ENCODE measurements at regions not wholly inside any gene's neighbourhood (a gene's known extent, or its start where the extent isn't known, plus 50 kb on each side); places are given as distances from the start of the nearest gene placed in this dataset.
A peak's percentile ranks its signal among the peaks of the same experiment; 100 is the strongest.
"Not testable (repeated sequence)": the region's sequence is repeated elsewhere in the genome, so short reads cannot be mapped to it uniquely, and the experiment has no call there.

DNA sequence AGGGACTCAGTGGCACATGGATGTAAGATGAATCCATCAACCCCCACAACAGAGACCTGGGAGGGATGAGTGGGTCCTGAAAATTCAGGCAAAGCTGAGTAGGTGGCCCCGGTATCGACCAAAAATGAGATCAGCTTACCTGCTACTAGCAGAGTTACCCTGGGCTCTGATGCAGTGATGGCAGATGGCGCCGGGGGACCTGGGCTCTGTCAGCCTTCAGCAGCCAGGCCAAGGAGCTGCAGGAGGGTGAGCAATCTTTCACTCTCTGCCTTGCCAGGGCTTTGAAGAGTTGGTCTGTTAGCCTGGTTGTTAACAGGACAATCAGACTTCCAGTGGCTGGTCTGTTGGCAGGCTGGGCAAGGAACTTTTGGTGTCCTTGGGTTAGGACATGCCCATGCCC lies 1054.8 kb downstream of the SI start:
- H3K4me3 ChIP-seq, result no peak overlapping the region
- WGBS, 2 donors, result 82 to 93% methylated on average over 3 to 4 of the region's 4 CpGs
- H3K27me3 ChIP-seq, result no peaks in the 10 kb centered on the region

DNA sequence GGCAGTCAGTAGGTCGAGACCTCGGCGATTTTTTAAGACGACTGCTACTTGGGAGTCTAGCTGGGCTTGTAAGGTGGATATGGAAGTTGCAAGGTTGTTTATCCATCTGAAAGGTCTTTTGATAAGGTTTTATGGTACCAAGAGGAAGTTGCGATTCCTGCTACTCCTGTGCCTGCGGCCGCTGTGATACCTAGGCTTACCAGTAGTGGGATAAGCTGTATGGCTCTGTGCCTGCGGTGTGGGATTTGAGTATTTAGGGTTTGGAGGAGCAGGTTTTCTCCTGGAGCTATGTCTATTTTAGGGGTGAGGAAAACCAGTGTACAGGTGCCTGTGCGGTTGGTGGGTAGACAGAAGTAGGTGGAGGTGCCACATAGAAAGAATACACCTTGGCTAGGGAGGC lies 1059.8 kb downstream of the SI start:
- H3K4me1 ChIP-seq, result no peaks in the 10 kb centered on the region
- H3K36me3 ChIP-seq, result no peaks in the 10 kb centered on the region
- DNase-seq (no peak), ATAC-seq (ENCODE audit: low FRiP score in 2 of 2) (no peak)
- H3K9me3 ChIP-seq, result no peaks in the 10 kb centered on the region
- no peak overlapping the region for H3K4me3 ChIP-seq
- WGBS, 2 donors, result 90% methylated on average over 9 of the region's 9 CpGs
- TF ChIP-seq EP300 (IDR thresholded peaks at IDR 0.05) (no peak), POLR2A (IDR thresholded peaks at IDR 0.05) (no peak), POLR2AphosphoS5 (IDR thresholded peaks at IDR 0.05) (no peak)
- TF ChIP-seq, protein P1, sequence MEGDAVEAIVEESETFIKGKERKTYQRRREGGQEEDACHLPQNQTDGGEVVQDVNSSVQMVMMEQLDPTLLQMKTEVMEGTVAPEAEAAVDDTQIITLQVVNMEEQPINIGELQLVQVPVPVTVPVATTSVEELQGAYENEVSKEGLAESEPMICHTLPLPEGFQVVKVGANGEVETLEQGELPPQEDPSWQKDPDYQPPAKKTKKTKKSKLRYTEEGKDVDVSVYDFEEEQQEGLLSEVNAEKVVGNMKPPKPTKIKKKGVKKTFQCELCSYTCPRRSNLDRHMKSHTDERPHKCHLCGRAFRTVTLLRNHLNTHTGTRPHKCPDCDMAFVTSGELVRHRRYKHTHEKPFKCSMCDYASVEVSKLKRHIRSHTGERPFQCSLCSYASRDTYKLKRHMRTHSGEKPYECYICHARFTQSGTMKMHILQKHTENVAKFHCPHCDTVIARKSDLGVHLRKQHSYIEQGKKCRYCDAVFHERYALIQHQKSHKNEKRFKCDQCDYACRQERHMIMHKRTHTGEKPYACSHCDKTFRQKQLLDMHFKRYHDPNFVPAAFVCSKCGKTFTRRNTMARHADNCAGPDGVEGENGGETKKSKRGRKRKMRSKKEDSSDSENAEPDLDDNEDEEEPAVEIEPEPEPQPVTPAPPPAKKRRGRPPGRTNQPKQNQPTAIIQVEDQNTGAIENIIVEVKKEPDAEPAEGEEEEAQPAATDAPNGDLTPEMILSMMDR (IDR thresholded peaks at IDR 0.05), result no peak
- H3K27ac ChIP-seq, result no peak overlapping the region
- H3K27me3 ChIP-seq, result no peaks in the 10 kb centered on the region

More for the DNA sequence above, 1054.8 kb downstream of the SI start:
- no peaks in the 10 kb centered on the region for H3K36me3 ChIP-seq
- no peak for TF ChIP-seq POLR2A (IDR thresholded peaks at IDR 0.05)
- TF ChIP-seq, protein P1 (IDR thresholded peaks at IDR 0.05), result no peak
- TF ChIP-seq EP300 (IDR thresholded peaks at IDR 0.05), result no peak
- TF ChIP-seq POLR2AphosphoS5 (IDR thresholded peaks at IDR 0.05), result no peak
- no peak overlapping the region for H3K27ac ChIP-seq
- no peaks in the 10 kb centered on the region for H3K4me1 ChIP-seq
- no peak for ATAC-seq (ENCODE audit: low FRiP score in 2 of 2)
- DNase-seq, result no peak
- H3K9me3 ChIP-seq, result no peaks in the 10 kb centered on the region

DNA sequence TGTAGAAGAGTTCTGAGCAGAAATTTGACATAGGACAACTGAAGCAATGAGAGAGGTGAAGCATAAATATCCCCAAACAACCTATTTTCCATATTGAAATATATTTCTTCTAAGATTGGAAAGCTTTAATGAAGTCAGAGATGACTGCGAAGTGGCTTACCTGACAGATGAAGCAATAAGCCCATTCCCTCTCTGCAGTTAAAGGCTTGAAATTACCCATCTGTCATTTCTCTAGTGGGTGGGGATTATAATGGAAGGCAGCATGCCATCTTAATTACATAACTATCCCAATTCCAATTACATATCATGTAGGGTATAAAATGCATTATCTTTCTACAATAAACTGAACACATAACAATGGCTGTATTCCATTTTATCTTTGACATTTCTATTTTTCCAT lies 1070.5 kb downstream of the SI start:
- no peak for ATAC-seq (ENCODE audit: low FRiP score in 2 of 2)
- no peaks in the 10 kb centered on the region for H3K36me3 ChIP-seq
- no peak for DNase-seq
- no peak overlapping the region for H3K27ac ChIP-seq
- TF ChIP-seq EP300 (IDR thresholded peaks at IDR 0.05) (no peak), POLR2A (IDR thresholded peaks at IDR 0.05) (no peak), POLR2AphosphoS5 (IDR thresholded peaks at IDR 0.05) (no peak)
- no peak overlapping the region for H3K4me3 ChIP-seq
- H3K9me3 ChIP-seq, result peaks cover 0 to 4% (median 0%) of the 10 kb centered on the region in 4 donors
- WGBS, 2 donors, result 87 to 92% methylated on average over 1 of the region's 1 CpG
- H3K27me3 ChIP-seq, result no peaks in the 10 kb centered on the region
- no peaks in the 10 kb centered on the region for H3K4me1 ChIP-seq

DNA sequence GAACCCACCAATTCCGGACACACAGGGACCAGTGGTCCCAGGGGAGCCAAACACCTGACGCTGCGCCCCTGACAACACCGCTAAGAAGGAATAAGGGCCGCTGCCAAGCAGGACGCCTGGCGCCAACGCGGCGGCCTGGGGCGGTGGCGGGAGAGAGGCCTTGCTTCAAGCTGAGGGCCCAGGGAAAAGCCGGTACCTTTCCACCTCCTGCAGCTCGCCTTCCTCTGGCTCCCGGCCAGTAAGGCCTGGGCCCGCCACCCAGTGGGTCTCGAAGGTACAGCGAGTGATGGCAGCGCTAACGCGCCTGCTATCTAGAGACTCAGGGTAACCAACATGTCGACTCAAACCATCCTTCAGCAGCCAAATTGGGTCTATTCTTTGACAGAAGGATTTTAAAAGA lies 1074.1 kb downstream of the SI start:
- Histone ChIP-seq H3K36me3 (no peaks in the 10 kb centered on the region), H3K9me3 (peaks cover 0 to 5% (median 0%) of the 10 kb centered on the region in 4 donors), H3K27me3 (no peaks in the 10 kb centered on the region), H3K4me1 (no peaks in the 10 kb centered on the region), H3K4me3 (no peak overlapping the region), H3K27ac (no peak overlapping the region)
- DNase-seq (peak in 1 of 2 donors; percentile 68), ATAC-seq (ENCODE audit: low FRiP score in 2 of 2) (peak in 1 of 2 donors; percentile 32)
- TF ChIP-seq POLR2AphosphoS5 (IDR thresholded peaks at IDR 0.05) (no peak), POLR2A (IDR thresholded peaks at IDR 0.05) (no peak)
- TF ChIP-seq, protein P1 (IDR thresholded peaks at IDR 0.05), result no peak
- whole genome bisulfite sequencing, 2 donors, result 86 to 91% methylated on average over 22 of the region's 22 CpGs

DNA sequence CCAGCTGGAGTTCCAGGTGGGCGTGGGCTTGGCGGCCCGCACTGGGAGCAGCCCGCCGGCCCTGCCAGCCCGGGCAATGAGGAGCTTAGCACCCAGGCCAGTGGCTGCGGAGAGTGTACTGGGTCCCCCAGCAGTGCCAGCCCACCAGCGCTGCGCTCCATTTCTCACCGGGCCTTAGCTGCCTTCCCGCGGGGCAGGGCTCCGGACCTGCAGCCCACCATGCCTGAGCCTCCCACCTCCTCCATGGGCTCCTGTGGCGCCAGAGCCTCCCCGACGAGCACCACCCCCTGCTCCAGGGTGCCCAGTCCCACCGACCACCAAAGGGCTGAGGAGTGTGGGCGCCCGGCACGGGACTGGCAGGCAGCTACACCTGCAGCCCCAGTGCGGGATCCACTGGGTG lies 1075.3 kb downstream of the SI start:
- not testable (repeated sequence) for H3K4me1 ChIP-seq; H3K4me3 ChIP-seq; H3K9me3 ChIP-seq; H3K27ac ChIP-seq; H3K36me3 ChIP-seq; H3K27me3 ChIP-seq; ATAC-seq (ENCODE audit: low FRiP score in 2 of 2)
- peak in 1 of 2 donors; percentile 62 for DNase-seq
- WGBS, 2 donors, result 95% methylated on average over 15 of the region's 21 CpGs; no CpG with 5 or more reads in 1 of the 2 donors

DNA sequence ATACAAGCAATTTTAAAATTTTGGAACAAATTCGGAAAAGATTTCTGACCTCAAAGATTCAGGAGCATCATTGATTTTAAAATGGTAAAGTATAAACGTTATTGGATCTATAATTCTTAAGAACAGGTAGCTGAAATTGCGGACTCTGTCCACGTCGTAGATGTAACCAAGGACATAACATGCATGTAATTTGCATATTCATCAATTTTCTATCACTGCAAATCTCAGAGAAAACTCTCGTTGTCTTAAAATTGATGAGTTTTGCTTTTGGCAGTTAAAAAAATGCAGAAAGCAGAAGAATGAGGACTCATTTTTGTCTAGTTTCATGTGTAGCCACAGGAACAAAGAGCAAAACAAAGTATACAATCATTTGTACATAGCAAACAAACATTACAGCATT lies 1094.4 kb downstream of the SI start:
- DNase-seq, result no peak
- TF ChIP-seq POLR2A (IDR thresholded peaks at IDR 0.05), result no peak
- no peak for TF ChIP-seq EP300 (IDR thresholded peaks at IDR 0.05)
- TF ChIP-seq, protein P1 (IDR thresholded peaks at IDR 0.05), result no peak
- no peak for TF ChIP-seq POLR2AphosphoS5 (IDR thresholded peaks at IDR 0.05)
- H3K27ac ChIP-seq, result no peak overlapping the region
- H3K27me3 ChIP-seq, result no peaks in the 10 kb centered on the region
- H3K4me1 ChIP-seq, result no peaks in the 10 kb centered on the region
- 81 to 84% methylated on average over 6 of the region's 6 CpGs for WGBS, 2 donors
- no peaks in the 10 kb centered on the region for H3K9me3 ChIP-seq
- H3K36me3 ChIP-seq, result no peaks in the 10 kb centered on the region
- no peak for ATAC-seq (ENCODE audit: low FRiP score in 2 of 2)
- no peak overlapping the region for H3K4me3 ChIP-seq
